H54 (cell line): ENCODE measurements at regions not wholly inside any gene's neighbourhood (a gene's known extent, or its start where the extent isn't known, plus 50 kb on each side); places are given as distances from the start of the nearest gene placed in this dataset.

ENCODE experiments used
- DNase-seq: peaks from one replicate; pipeline ENCODE4 v3.0.0; 2011; ENCODE audit warnings: low spot score, mixed read lengths; ENCODE audit not compliant: insufficient read length
- FAIRE-seq: peaks from 3 replicates; lab custom pipeline; 2011; peaks lifted over from hg19 to GRCh38; lab: Jason Lieb, UNC
- POLR2A ChIP-seq: IDR thresholded peaks from 2 replicates; pipeline ENCODE4 v1.6.1; 2011; ENCODE audit warnings: low read depth, mild to moderate bottlenecking, low read length

GRCh38 chr11:127376301-127376700 is 375.7 kb upstream of the KIRREL3 start:
- TF ChIP-seq POLR2A = no peak
- DNase-seq (no peak), FAIRE-seq (no peak)

GRCh38 chr11:127369356-127369755 is 368.8 kb upstream of the KIRREL3 start:
- TF ChIP-seq POLR2A = no peak
- no peak for FAIRE-seq
- DNase-seq = no peak

- FAIRE-seq (no peak), DNase-seq (no peak)
- no peak for TF ChIP-seq POLR2A
Measured at GRCh38 chr11:127362754-127363308, 362.3 kb upstream of the KIRREL3 start.

GRCh38 chr11:127358160-127358559 is 357.6 kb upstream of the KIRREL3 start:
- DNase-seq (no peak), FAIRE-seq (no peak)
- TF ChIP-seq POLR2A = no peak

GRCh38 chr11:127350476-127350875 is 349.9 kb upstream of the KIRREL3 start:
- DNase-seq (no peak), FAIRE-seq (no peak)
- no peak for TF ChIP-seq POLR2A

- no peak for TF ChIP-seq POLR2A
- FAIRE-seq = no peak
- DNase-seq = peak; percentile 3
Measured at GRCh38 chr11:127345819-127346459, 345.4 kb upstream of the KIRREL3 start.

- no peak for TF ChIP-seq POLR2A
- FAIRE-seq (no peak), DNase-seq (no peak)
Measured at GRCh38 chr11:127340438-127340837, 339.9 kb upstream of the KIRREL3 start.

GRCh38 chr11:127339376-127339775 is 338.8 kb upstream of the KIRREL3 start:
- DNase-seq = no peak
- TF ChIP-seq POLR2A = no peak
- FAIRE-seq = no peak

GRCh38 chr11:127338380-127339259 is 338.1 kb upstream of the KIRREL3 start:
- no peak for TF ChIP-seq POLR2A
- FAIRE-seq = no peak

GRCh38 chr11:127334466-127334865 is 333.9 kb upstream of the KIRREL3 start:
- DNase-seq (no peak), FAIRE-seq (no peak)
- TF ChIP-seq POLR2A = no peak

More at GRCh38 chr11:127338380-127339259, 338.1 kb upstream of the KIRREL3 start:
- no peak for DNase-seq

- no peak for FAIRE-seq
- TF ChIP-seq POLR2A = no peak
- DNase-seq = no peak
Measured at GRCh38 chr11:127332896-127333295, 332.3 kb upstream of the KIRREL3 start.

GRCh38 chr11:127330044-127330443 is 329.5 kb upstream of the KIRREL3 start:
- TF ChIP-seq POLR2A = no peak
- DNase-seq (no peak), FAIRE-seq (no peak)

- FAIRE-seq (no peak), DNase-seq (no peak)
- no peak for TF ChIP-seq POLR2A
Measured at GRCh38 chr11:127308291-127308690, 307.7 kb upstream of the KIRREL3 start.

- no peak for TF ChIP-seq POLR2A
- FAIRE-seq = no peak
- DNase-seq = no peak
Measured at GRCh38 chr11:127307700-127308099, 307.1 kb upstream of the KIRREL3 start.
